Subcutaneous abdominal adipose tissue (tissue), 5 donors: ENCODE measurements at regions not wholly inside any gene's neighbourhood (a gene's known extent, or its start where the extent isn't known, plus 50 kb on each side); places are given as distances from the start of the nearest gene placed in this dataset.
A peak's percentile ranks its signal among the peaks of the same experiment; 100 is the strongest.

ENCODE experiments used
- H3K27ac ChIP-seq: one replicate; pipeline ENCODE4 v1.7.0; 2013; ENCODE audit warnings: low read depth, mild to moderate bottlenecking, inconsistent platforms, low read length, moderate library complexity
- H3K27me3 ChIP-seq, 5 donors: one replicate each; pipeline ENCODE4 v1.7.0; 2013; ENCODE audit warnings: low read length in 5 of 5, inconsistent platforms in 1 of 5; ENCODE audit not compliant: control insufficient read depth in 5 of 5, insufficient read depth in 4 of 5
- H3K36me3 ChIP-seq, 5 donors: one replicate each; pipeline ENCODE4 v1.7.0; 2013; ENCODE audit warnings: low read length in 5 of 5; ENCODE audit not compliant: control insufficient read depth in 5 of 5, insufficient read depth in 5 of 5
- H3K4me1 ChIP-seq, 5 donors: one replicate each; pipeline ENCODE4 v1.7.0; 2013; ENCODE audit warnings: low read length in 5 of 5, mild to moderate bottlenecking in 3 of 5, moderate library complexity in 1 of 5; ENCODE audit not compliant: control insufficient read depth in 5 of 5, insufficient read depth in 5 of 5
- H3K4me3 ChIP-seq, 5 donors: one replicate each; pipeline ENCODE4 v1.7.0; 2013; ENCODE audit warnings: low read length in 5 of 5, low read depth in 1 of 5
- H3K9ac ChIP-seq, 5 donors: one replicate each; pipeline ENCODE4 v1.7.0; 2013; ENCODE audit warnings: low read length in 5 of 5, mild to moderate bottlenecking in 4 of 5, moderate library complexity in 3 of 5
- H3K9me3 ChIP-seq, 5 donors: one replicate each; pipeline ENCODE4 v1.7.0; 2013; ENCODE audit warnings: low read length in 5 of 5; ENCODE audit not compliant: control insufficient read depth in 5 of 5
- donor health status: healthy.
- donor health status: healthy.
- donor health status: healthy.
- donor health status: healthy.
- donor health status: healthy.

DNA sequence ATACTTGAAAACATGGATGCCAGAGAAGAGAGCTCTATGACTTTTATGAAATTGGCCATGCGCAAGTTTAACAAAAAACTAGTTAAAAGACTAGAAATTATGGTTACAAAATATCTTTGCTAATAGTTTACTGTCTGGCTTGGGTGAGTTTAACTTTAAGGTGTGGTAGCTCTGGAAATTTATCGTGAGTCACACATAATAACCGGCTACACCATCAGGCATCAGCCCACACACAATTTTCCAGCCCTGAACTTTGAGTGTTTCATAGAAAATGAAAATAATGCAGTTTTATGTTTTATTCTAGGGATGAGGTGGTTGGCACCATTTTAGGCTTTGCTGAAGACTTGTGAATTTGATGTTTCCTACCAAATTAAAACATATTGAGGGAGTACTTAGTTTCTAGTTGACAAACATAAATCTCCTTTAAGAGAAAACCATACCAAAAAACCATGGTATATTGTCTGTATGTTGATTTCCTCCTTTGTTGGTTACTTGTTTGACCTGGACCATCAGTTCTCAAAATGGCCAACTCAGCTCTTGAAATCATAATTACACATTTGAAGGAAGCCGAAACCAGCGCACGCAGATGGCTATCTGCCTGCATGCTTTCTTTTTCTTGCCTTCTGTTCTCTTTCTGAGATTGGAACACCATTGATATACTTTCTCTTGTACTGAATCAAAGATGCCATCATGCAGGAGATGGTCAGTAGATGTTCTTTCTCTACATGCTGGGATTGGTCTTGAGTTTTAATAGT lies 125.1 kb downstream of the AKAP11 start:
- Histone ChIP-seq H3K4me1 (peaks cover 0 to 2% (median 0%) of the 10 kb centered on the region in 5 donors), H3K4me3 (no peak overlapping the region), H3K9ac (no peak overlapping the region), H3K27me3 (no peaks in the 10 kb centered on the region), H3K36me3 (no peaks in the 10 kb centered on the region), H3K9me3 (no peaks in the 10 kb centered on the region), H3K27ac (no peak overlapping the region)

DNA sequence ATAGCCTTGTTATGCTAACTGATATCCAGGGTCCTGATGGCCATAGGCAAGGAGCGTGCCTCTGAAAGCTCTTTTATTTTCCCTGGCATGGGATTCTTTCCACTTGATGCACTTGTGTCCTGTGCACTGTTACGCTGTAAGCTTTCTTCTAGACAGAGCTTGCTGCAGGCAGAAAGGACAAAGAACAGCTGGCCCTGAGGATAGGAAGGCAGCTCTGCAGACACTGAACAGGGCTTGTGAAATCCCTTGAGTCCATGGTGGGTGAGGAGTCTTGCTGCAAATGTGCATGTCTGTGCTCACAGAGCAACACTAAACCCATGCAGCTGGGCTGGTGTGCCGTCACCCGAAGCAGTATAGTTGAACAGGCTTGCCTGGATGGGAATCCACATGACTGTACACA lies 126.6 kb downstream of the AKAP11 start:
- Histone ChIP-seq H3K4me1 (peaks cover 0 to 2% (median 0%) of the 10 kb centered on the region in 5 donors), H3K36me3 (no peaks in the 10 kb centered on the region), H3K9me3 (no peaks in the 10 kb centered on the region), H3K9ac (no peak overlapping the region), H3K4me3 (no peak overlapping the region), H3K27ac (no peak overlapping the region), H3K27me3 (no peaks in the 10 kb centered on the region)

DNA sequence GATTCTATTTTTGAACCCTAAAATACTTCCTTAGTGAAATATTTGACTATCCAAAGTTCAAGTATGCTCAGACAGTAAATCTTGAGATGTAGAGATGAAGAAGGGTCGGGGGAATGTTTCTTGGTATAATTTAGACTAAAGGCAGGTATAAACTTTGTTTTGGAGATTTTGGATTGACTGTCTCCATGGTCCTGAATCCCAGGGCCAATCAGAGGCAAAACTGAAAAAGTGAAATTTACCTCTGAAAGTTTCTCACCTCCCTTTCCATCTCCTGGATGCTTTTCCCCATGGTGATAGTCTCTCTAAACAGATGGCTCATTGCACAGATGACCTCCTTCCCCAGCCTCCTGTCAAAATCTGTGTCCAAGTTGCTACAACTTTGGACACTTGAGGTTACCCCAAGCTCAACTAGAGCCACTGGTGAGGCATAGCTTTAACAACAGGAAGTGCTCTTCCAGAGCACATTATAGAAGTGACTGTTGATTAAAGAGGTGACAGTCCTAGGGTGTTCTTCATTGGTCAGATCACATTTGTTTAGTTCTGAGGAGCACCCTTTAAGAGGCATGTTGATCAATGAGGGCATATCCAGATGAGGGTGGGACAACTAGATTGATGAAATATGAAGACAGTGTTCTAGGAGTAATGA lies 128.4 kb downstream of the AKAP11 start:
- H3K9ac ChIP-seq: no peak overlapping the region
- H3K4me1 ChIP-seq: no peaks in the 10 kb centered on the region
- H3K27ac ChIP-seq: no peak overlapping the region
- H3K36me3 ChIP-seq: no peaks in the 10 kb centered on the region
- no peaks in the 10 kb centered on the region for H3K9me3 ChIP-seq
- no peak overlapping the region for H3K4me3 ChIP-seq
- no peaks in the 10 kb centered on the region for H3K27me3 ChIP-seq

DNA sequence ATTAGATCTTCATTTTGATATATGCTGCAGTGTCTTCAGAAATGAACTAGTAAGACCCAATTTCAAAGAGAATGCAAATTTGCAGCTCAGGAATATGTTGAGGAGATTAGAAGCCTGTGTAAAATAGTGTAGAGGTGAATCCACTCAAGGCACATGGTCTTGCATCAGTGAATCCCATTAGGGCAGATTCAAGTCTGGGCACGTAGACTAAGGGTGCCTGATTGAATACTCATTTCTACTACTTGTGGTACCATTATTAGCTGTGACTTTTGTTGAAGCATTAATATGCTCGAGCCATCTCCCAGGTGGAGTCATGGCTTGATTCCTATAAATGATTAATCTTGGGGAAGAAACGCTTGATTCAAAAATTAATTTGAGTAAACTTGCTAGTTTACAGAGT lies 129.4 kb downstream of the AKAP11 start:
- Histone ChIP-seq H3K4me3 (no peak overlapping the region), H3K36me3 (no peaks in the 10 kb centered on the region), H3K27me3 (peaks cover 0 to 3% (median 0%) of the 10 kb centered on the region in 5 donors), H3K9me3 (no peaks in the 10 kb centered on the region), H3K4me1 (peaks cover 0 to 6% (median 0%) of the 10 kb centered on the region in 5 donors), H3K9ac (no peak overlapping the region), H3K27ac (no peak overlapping the region)

DNA sequence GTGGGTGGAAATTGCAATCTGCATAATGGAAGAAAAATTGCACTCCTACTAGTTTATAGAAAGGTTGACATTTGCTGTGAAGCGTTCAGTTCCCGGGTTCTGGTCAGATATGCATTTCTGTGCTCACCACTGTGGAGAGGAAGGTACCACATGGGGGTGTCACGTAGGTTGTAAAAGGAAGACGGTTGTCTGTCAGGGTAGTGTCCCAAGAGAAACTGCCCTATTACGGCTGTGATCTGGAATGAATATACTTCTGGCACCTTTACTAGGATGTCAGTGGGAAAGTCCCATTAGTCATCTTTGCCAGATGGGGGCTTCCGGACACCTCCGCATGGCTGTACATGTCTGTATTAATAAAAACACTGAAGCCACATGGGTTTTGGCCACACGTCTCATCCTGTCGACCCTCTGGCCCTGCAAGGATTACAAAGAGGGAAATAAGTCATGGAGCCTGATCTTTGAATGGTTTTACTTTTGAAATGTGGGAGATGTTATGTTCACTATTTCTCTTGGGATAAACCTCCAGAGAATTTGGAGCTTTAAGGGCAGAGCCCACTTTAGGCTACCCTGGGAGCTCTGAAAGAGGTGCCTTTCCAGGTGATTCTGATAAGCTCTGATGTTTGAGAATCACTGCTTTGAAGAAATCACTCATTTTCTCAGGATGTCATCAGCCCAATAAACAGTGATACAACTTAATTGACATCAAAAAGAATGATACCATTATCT lies 133.9 kb downstream of the AKAP11 start:
- Histone ChIP-seq H3K36me3 (no peaks in the 10 kb centered on the region), H3K27ac (no peak overlapping the region), H3K4me1 (peaks cover 0 to 6% (median 0%) of the 10 kb centered on the region in 5 donors), H3K4me3 (no peak overlapping the region), H3K9ac (no peak overlapping the region), H3K27me3 (peaks cover 0 to 3% (median 0%) of the 10 kb centered on the region in 5 donors), H3K9me3 (no peaks in the 10 kb centered on the region)

DNA sequence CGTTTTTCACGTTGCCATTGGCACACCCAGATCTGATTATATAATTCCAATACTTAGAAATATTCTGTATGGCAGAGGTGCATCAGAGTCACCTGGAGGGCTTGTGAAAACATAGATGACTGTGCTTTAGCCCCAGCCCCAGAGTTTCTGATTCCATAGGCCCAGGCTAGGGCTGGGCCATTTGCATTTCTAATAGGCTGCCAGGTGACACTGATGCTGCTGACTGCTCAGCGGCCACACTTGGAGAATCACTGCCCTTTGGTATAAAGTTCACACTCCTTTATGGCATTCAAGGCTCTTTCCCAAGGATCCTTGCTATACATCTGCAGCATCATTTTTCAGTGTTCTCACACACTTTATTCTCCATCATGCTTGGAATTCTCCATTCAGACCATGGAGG lies 137.1 kb downstream of the AKAP11 start:
- Histone ChIP-seq H3K4me3 (no peak overlapping the region), H3K9ac (no peak overlapping the region), H3K9me3 (no peaks in the 10 kb centered on the region), H3K27me3 (peaks cover 0 to 3% (median 0%) of the 10 kb centered on the region in 5 donors), H3K36me3 (no peaks in the 10 kb centered on the region), H3K27ac (no peak overlapping the region), H3K4me1 (peaks cover 0 to 12% (median 8%) of the 10 kb centered on the region in 5 donors)

DNA sequence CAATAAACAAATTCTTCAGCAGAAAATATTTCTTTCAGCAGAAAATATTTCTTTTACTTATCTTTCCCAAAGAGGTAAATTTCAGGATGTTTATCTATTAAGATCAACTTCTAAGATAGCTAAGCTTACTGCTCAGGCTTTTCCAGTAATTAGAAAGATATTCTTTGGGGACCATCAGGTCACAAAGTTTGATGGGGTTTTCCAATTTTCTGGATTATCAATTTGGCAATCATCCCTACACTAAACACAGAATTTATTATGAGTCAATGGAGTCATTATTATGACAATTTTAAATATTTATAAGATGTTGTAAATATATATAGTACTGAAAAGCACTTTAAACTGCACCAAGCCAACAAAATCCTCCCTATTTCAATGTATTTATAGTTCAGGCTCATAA lies 137.6 kb downstream of the AKAP11 start:
- H3K36me3 ChIP-seq: no peaks in the 10 kb centered on the region
- H3K4me1 ChIP-seq: peaks cover 0 to 12% (median 9%) of the 10 kb centered on the region in 5 donors
- H3K27ac ChIP-seq: no peak overlapping the region
- no peaks in the 10 kb centered on the region for H3K9me3 ChIP-seq
- no peak overlapping the region for H3K9ac ChIP-seq
- peaks cover 0 to 3% (median 0%) of the 10 kb centered on the region in 5 donors for H3K27me3 ChIP-seq
- no peak overlapping the region for H3K4me3 ChIP-seq

DNA sequence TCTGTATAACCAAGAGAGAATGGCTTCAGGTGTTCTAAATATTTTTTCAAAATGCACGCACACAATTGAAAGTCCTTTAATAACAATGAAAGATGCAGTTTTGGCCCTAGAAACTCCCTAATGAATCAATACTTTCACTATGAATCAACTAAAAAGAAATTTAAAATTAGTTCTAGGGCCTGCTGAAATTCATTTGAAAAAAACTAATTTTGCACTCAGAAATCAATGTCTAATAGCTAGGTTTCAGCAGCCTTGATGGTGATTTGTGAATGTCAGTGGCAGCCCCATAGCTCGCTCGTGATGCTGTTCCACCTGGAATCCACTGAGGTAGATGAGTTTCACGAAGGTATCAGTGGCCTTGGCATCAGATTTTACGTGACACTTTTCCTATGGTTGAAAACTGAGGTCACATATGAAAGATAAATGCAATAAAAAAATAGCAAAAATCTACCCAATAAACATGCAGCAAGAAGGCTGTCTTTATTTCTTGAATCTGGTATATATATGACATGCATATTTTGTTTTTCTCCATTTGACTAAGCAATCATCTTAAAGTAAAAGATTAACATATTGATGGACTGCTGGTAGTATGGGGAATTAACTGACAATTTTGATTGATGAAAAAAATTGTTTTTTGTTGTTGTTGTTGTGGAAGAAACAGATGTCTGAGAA lies 141.0 kb downstream of the AKAP11 start:
- no peak overlapping the region for H3K9ac ChIP-seq
- H3K27ac ChIP-seq: no peak overlapping the region
- H3K36me3 ChIP-seq: no peaks in the 10 kb centered on the region
- peaks cover 0 to 9% (median 5%) of the 10 kb centered on the region in 5 donors for H3K4me1 ChIP-seq
- no peaks in the 10 kb centered on the region for H3K9me3 ChIP-seq
- no peak overlapping the region for H3K4me3 ChIP-seq
- H3K27me3 ChIP-seq: no peaks in the 10 kb centered on the region

DNA sequence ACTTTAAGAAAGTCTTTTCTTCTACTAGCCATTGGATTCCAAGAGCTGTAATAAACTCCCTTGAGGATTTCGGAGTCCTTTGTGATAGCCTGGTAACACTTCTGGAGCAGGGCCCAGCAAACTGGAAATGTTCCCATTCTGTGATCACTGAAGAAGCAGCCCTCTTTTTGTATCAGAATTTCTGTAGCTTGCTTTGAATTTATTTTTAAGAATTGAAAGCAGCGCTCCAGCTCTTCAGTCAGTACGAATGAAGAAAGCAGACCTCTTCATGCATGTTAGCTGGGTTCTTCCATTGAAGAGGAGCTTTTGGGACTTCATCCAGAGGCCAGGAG lies 141.5 kb downstream of the AKAP11 start:
- H3K4me3 ChIP-seq: peak overlapping the region in 1 of 5 donors; percentile 15
- no peak overlapping the region for H3K27ac ChIP-seq
- peaks cover 0 to 9% (median 5%) of the 10 kb centered on the region in 5 donors for H3K4me1 ChIP-seq
- H3K36me3 ChIP-seq: no peaks in the 10 kb centered on the region
- H3K9ac ChIP-seq: no peak overlapping the region
- H3K27me3 ChIP-seq: no peaks in the 10 kb centered on the region
- H3K9me3 ChIP-seq: no peaks in the 10 kb centered on the region
